Esophagus (tissue), 2 donors: ENCODE measurements at regions not wholly inside any gene's neighbourhood (a gene's known extent, or its start where the extent isn't known, plus 50 kb on each side); places are given as distances from the start of the nearest gene placed in this dataset.

Source experiments
- H3K27ac ChIP-seq, 2 donors: one replicate each; pipeline ENCODE4 v1.5.1; 2013; ENCODE audit warnings: low read depth in 2 of 2, mild to moderate bottlenecking in 2 of 2, inconsistent platforms in 1 of 2, low read length in 1 of 2, moderate library complexity in 1 of 2
- H3K27me3 ChIP-seq, 2 donors: one replicate each; pipeline ENCODE4 v1.6.1; 2013; ENCODE audit warnings: low read length in 2 of 2, control low read depth in 1 of 2, mild to moderate bottlenecking in 1 of 2; ENCODE audit not compliant: insufficient read depth in 2 of 2, control insufficient read depth in 1 of 2
- H3K36me3 ChIP-seq, 2 donors: one replicate each; pipeline ENCODE4 v1.6.1; 2013; ENCODE audit warnings: low read length in 1 of 2; ENCODE audit not compliant: control insufficient read depth in 2 of 2, insufficient read depth in 2 of 2
- H3K4me1 ChIP-seq, 2 donors: one replicate each; pipeline ENCODE4 v1.6.1; 2013; ENCODE audit warnings: low read length in 1 of 2; ENCODE audit not compliant: control insufficient read depth in 2 of 2, insufficient read depth in 2 of 2
- H3K4me3 ChIP-seq, 2 donors: one replicate each; pipeline ENCODE4 v1.5.1; 2013; ENCODE audit warnings: low read length in 2 of 2, mild to moderate bottlenecking in 2 of 2, low read depth in 1 of 2, moderate library complexity in 1 of 2
- H3K9me3 ChIP-seq, 2 donors: one replicate each; pipeline ENCODE4 v1.6.1; 2013; ENCODE audit warnings: mild to moderate bottlenecking in 2 of 2, low read depth in 1 of 2, low read length in 1 of 2, moderate library complexity in 1 of 2; ENCODE audit not compliant: control insufficient read depth in 2 of 2, insufficient read depth in 1 of 2
- WGBS, 2 donors: extraction: QIAGEN DNeasy Blood & Tissue Kit; methylation state at CpG; one replicate each; pipeline ENCODE4 v1.1.7; 2013; 5-methylcytosine and 5-hydroxymethylcytosine counted together
- donor health status: healthy with polysubstance abuse.
- donor health status: Bipolar disorder and iron deficiency.

DNA sequence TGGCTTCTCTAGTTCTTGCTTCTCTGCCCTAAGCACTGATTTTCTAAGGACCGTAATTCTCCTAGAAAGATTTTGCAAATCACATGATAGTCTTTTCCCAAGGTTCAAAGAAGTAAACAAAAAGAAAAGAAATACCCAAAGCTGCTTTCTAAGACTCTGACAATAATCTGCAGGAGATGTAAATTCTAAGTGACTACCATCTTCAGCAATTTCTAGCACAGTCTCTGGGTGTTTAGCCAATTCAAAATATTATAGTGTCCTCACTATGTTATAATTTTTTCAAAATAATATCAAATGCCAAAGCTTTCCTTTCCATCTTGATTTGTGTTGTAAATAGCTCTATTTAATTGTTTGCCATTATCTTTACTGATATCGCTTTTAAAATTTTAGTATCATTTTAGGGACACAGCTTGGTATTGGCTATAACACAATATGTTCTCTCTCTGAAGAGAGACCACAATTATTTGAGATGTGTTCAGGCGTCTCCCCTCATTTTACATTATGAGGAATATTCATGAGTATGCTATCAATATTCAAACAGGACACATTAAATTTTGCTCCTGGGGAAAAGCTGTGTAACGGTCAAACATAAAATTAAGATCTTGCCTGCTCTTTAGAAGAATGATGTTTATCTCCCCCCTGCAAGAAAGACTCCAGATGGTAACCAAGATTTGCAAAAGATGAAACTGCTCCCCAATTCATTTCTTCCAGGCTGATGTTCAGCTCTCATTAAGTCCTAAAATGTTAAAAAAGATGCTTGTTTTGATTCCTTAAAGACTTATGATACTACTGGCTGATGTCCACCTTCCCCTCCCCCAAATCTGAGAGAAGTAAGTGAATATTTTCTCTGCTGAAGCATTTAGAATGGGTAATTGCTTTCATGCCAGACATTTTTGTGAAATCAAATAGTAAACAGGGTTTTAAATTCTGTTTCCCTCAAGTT, 191.9 kb upstream of the WDR11 start:
- Histone ChIP-seq H3K9me3 (no peaks in the 10 kb centered on the region), H3K4me1 (no peaks in the 10 kb centered on the region)
- WGBS, 2 donors, result 63 to 68% methylated on average over 4 of the region's 4 CpGs

DNA sequence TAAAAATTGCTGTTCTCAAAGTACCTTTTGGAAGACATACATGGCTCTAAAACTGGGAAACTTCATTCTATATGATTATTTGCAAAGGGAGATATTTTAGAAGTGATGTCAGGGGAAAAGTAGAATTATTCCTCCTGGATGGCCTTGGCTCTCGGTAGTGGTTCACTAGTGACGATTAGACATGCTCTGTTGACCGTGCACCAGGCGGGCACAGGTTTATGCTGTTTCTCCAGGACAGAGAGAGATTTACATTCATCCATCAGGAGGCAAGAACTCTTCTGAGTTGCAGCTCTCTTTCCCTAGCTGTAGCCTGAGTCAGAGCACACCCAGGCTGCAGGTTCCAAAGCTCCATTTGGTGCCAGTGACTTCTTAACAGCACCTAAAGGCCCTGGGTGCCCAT, 184.9 kb upstream of the WDR11 start:
- no peak overlapping the region for H3K27ac ChIP-seq
- no peak overlapping the region for H3K4me3 ChIP-seq
- WGBS, 2 donors, result 81 to 88% methylated on average over 4 of the region's 4 CpGs
- H3K9me3 ChIP-seq, result no peaks in the 10 kb centered on the region
- H3K27me3 ChIP-seq, result no peaks in the 10 kb centered on the region
- no peaks in the 10 kb centered on the region for H3K4me1 ChIP-seq
- H3K36me3 ChIP-seq, result no peaks in the 10 kb centered on the region

More for the DNA sequence above, 191.9 kb upstream of the WDR11 start:
- Histone ChIP-seq H3K27me3 (no peaks in the 10 kb centered on the region), H3K4me3 (no peak overlapping the region), H3K36me3 (no peaks in the 10 kb centered on the region), H3K27ac (no peak overlapping the region)

DNA sequence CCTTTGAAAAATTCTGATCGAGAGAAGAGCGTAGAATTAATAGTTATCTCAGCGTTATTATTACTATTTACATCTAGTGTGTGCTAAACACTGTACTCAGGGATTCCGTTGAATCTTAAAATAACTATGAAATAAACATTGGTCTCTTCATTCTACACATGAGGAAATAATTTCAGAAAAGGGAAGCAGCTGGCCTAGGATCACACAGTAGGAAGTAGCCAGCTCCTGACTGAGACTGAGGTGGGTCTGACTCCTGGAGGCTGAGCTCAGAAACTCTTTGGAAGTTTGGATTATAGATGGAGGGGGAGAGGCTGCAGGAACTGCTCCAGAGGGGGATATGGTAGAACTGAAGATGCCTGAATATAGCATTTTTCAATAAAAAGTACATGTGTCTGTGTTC, 183.9 kb upstream of the WDR11 start:
- H3K36me3 ChIP-seq, result no peaks in the 10 kb centered on the region
- whole genome bisulfite sequencing, 2 donors, result 38 to 42% methylated on average over 4 of the region's 4 CpGs
- H3K4me1 ChIP-seq, result no peaks in the 10 kb centered on the region
- H3K27me3 ChIP-seq, result no peaks in the 10 kb centered on the region
- no peak overlapping the region for H3K4me3 ChIP-seq
- H3K27ac ChIP-seq, result no peak overlapping the region
- peaks cover 0 to 3% of the 10 kb centered on the region in 2 donors for H3K9me3 ChIP-seq

DNA sequence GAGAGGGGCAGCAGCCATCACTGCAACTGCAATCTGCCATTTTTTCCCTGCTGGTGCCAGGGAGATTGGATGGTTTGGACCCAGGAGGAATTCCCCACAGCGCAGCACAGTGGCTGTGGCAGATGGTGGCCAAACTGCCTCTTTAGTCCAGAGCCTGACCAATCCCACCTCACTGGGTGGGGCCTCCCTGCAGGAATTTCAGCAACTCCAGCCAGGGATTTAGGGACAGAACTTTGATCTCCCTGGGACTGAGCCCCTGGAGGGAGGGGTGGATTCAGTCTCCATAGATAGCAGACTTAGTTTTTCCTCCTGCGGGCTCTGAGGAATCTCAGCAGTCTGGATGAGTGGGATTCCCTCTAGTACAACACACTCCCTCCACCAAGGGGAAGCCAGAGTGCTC, 179.7 kb upstream of the WDR11 start:
- no peaks in the 10 kb centered on the region for H3K27me3 ChIP-seq
- no peak overlapping the region for H3K27ac ChIP-seq
- peaks cover 0 to 3% of the 10 kb centered on the region in 2 donors for H3K9me3 ChIP-seq
- no peaks in the 10 kb centered on the region for H3K4me1 ChIP-seq
- no peak overlapping the region for H3K4me3 ChIP-seq
- 58 to 81% methylated on average over 2 of the region's 2 CpGs for WGBS, 2 donors
- H3K36me3 ChIP-seq, result no peaks in the 10 kb centered on the region

DNA sequence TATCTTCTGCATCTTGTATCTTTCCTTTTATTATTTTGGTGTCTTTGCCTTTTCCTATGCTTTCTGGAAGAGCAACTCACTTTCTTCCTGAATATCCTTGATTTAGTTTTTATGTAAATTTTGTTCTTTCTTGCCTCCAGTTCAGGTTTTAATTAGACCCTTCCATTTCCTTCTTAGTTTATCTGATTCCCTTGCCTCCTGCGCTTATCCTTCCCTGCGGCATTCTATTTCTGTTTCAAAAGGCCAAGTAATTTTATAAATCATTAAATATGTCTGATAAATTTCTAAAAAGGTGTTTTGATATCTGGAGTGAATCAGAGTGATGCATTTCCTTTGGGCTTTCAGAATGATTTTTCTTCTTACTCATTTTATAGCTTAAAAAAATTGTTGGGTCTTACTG, 167.7 kb upstream of the WDR11 start:
- Histone ChIP-seq H3K9me3 (no peaks in the 10 kb centered on the region), H3K27me3 (no peaks in the 10 kb centered on the region), H3K4me3 (no peak overlapping the region), H3K27ac (no peak overlapping the region), H3K4me1 (no peaks in the 10 kb centered on the region), H3K36me3 (no peaks in the 10 kb centered on the region)
- 92 to 98% methylated on average over 2 of the region's 2 CpGs for WGBS, 2 donors

DNA sequence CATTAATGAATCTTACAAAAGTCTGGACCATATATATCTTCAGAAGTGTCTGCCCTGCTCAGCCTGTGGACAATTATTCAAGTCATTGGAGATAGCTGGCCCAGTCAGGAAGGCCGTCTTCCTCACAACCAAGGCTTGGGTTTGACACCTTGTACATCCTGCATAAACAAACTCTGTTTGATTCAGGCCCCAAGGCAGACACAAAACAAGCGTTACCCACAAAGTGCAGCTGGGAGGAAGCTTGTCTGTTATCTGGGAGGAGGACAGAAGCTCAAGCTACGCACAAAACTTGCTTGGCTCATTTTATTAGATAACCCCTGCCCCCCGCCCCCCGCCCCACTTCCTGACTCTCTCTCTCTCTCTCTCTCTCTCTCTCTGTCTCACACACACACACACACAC, 166.9 kb upstream of the WDR11 start:
- Histone ChIP-seq H3K27ac (no peak overlapping the region), H3K4me3 (no peak overlapping the region), H3K4me1 (no peaks in the 10 kb centered on the region), H3K36me3 (no peaks in the 10 kb centered on the region), H3K27me3 (no peaks in the 10 kb centered on the region), H3K9me3 (no peaks in the 10 kb centered on the region)
- WGBS, 2 donors, result 26 to 32% methylated on average over 5 of the region's 5 CpGs

DNA sequence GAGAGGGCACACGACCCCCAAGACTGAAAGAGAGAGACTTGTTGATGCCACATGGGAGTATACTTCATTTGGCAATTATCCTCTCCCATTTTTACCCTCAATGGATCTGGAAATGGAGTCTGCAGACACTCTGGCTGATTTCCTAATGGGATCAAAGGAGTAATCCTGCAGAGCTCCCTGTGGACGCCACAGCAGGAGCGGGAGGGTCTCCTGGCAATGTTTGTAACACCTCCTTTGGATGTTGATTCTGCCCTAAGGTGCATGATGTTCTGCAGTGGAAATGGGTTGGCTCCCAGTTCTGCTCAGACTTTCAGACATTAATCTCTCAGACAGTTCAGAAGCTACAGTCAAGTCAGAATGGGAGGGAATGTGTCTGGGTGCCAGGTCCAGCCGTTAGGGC, 166.0 kb upstream of the WDR11 start:
- Histone ChIP-seq H3K27me3 (no peaks in the 10 kb centered on the region), H3K4me1 (no peaks in the 10 kb centered on the region), H3K36me3 (no peaks in the 10 kb centered on the region), H3K9me3 (no peaks in the 10 kb centered on the region), H3K27ac (no peak overlapping the region), H3K4me3 (no peak overlapping the region)
- 34 to 44% methylated on average over 4 of the region's 4 CpGs for WGBS, 2 donors

DNA sequence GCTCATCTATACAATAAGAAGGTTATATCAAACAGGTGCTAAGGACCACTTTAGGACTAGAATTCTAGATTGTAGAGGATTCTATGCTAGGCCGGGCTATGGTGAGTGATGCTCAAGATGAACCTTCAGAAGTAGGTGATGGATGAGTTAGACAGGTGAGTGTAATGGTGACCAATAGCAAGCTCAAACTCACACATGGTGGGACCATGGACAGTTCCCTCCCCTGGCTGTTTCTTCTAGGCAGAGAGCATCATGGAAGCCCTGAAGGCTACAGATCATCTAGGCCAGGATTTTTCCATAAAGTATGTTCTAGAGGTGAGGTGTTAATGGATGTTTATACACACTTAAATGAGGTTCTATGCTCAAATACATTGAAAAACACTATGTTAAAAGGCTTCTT, 162.2 kb upstream of the WDR11 start:
- H3K27ac ChIP-seq, result no peak overlapping the region
- no peaks in the 10 kb centered on the region for H3K36me3 ChIP-seq
- H3K4me3 ChIP-seq, result no peak overlapping the region
- 89 to 91% methylated on average over 1 of the region's 1 CpG for WGBS, 2 donors
- H3K27me3 ChIP-seq, result no peaks in the 10 kb centered on the region
- H3K4me1 ChIP-seq, result no peaks in the 10 kb centered on the region
- H3K9me3 ChIP-seq, result no peaks in the 10 kb centered on the region

DNA sequence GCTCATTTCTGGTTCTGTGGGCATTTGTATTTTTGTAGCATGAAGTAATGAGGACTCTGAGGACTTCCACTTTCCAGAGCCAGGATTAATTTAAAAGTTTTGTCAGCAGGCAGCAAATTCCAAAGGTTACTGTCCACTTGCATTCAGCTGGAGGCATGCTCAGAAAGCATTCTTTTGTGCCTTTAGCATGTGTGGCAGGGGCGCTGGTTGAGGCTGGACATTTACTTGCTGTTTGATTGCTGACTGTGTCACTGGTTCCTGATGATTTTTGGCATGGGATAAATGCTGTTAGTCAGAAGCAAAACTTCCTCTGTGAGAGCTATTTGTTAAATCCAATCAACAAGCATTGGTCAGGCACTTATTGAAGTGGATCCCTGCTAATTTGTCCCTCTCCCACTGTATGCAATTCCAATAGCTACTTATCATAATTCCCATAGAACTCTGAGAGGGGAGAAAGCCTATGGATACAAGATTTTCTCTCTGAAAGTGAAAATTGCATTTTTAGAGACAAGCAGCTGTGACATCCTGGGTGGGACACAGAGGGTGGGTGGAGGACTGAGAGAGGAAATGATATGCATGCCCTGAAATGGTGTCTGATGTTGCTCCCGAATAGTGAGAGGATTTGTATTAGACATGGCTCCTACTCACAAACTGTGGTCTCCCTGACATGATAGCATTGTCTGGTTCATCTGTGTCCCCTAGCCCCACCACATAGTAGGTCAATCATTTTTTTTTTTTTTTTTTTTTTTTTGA, 161.2 kb upstream of the WDR11 start:
- H3K4me3 ChIP-seq, result no peak overlapping the region
- no peak overlapping the region for H3K27ac ChIP-seq
- H3K4me1 ChIP-seq, result no peaks in the 10 kb centered on the region
- no peaks in the 10 kb centered on the region for H3K27me3 ChIP-seq
- H3K36me3 ChIP-seq, result no peaks in the 10 kb centered on the region
- 70 to 85% methylated on average over 2 of the region's 2 CpGs for WGBS, 2 donors
- H3K9me3 ChIP-seq, result no peaks in the 10 kb centered on the region
